ENCODE measurements at regions not wholly inside any gene's neighbourhood (a gene's known extent, or its start where the extent isn't known, plus 50 kb on each side); places are given as distances from the start of the nearest gene placed in this dataset.

DNA sequence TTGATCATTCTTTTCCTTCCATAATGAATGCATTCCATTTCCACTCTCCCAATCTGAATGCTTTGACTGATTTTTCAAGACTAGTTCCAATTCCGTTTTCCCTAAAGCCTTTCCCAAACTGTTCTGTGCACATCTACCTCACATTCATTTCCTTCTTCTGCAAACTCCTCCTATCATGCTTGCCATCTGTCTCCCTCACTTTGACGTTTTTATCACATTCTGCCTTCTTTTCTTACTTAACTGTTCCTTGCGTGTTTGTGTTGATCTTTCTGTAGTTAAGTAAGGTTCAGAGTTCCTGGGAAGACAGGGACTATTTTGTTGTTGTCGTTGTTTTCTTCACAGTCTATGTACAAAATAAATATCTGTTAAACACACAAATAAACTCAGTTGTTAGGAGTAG, 179.0 kb downstream of the NXPE2 start:
- no peak overlapping the region for H3K4me3 ChIP-seq
- no peaks in the 10 kb centered on the region for H3K27me3 ChIP-seq (replicated peaks)
- no peak overlapping the region for H3K27ac ChIP-seq

DNA sequence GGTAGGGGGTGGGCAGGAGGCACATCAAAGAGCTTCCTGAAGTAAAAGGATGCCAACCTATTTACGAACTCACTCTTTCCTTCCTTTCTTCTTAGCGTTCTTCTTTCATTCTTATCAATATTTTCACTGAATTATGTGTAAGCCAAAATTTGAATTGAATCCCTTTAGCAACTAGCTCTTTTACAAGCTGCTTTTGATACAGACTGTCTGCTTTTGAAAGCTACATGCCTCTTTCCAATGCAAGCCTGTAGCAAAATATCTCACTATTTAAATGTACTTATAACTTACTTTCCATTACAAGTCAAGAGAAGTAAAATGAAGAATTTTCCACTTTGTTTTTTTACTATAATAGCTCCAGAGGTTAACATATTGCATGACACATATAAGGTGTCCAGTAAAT, 186.6 kb downstream of the NXPE2 start:
- Histone ChIP-seq H3K27me3 (replicated peaks) (no peaks in the 10 kb centered on the region), H3K4me3 (no peak overlapping the region), H3K4me1 (replicated peaks) (no peaks in the 10 kb centered on the region), H3K36me3 (no peaks in the 10 kb centered on the region), H3K9me3 (replicated peaks) (no peaks in the 10 kb centered on the region), H3K27ac (no peak overlapping the region)
- DNase-seq (ENCODE audit: low read depth in 1 of 2, low spot score in 2 of 2), result no peak

More for the DNA sequence above, 179.0 kb downstream of the NXPE2 start:
- DNase-seq (ENCODE audit: low read depth in 1 of 2, low spot score in 2 of 2), result no peak
- Histone ChIP-seq H3K4me1 (replicated peaks) (no peaks in the 10 kb centered on the region), H3K36me3 (no peaks in the 10 kb centered on the region), H3K9me3 (replicated peaks) (no peaks in the 10 kb centered on the region)

GRCh38 chr11:114876234-114876633, 197.9 kb downstream of the NXPE2 start:
- no peak for DNase-seq (ENCODE audit: low read depth in 1 of 2, low spot score in 2 of 2)
- Histone ChIP-seq H3K27me3 (replicated peaks) (no peaks in the 10 kb centered on the region), H3K4me1 (replicated peaks) (no peaks in the 10 kb centered on the region), H3K9me3 (replicated peaks) (no peaks in the 10 kb centered on the region), H3K36me3 (no peaks in the 10 kb centered on the region), H3K27ac (no peak overlapping the region), H3K4me3 (no peak overlapping the region)

- Histone ChIP-seq H3K9me3 (replicated peaks) (no peaks in the 10 kb centered on the region), H3K27me3 (replicated peaks) (no peaks in the 10 kb centered on the region), H3K27ac (no peak overlapping the region), H3K4me1 (replicated peaks) (no peaks in the 10 kb centered on the region), H3K4me3 (no peak overlapping the region), H3K36me3 (no peaks in the 10 kb centered on the region)
- no peak for DNase-seq (ENCODE audit: low read depth in 1 of 2, low spot score in 2 of 2)
Observed at GRCh38 chr11:114877976-114878375, 199.6 kb downstream of the NXPE2 start.

- Histone ChIP-seq H3K27me3 (replicated peaks) (no peaks in the 10 kb centered on the region), H3K4me3 (no peak overlapping the region), H3K4me1 (replicated peaks) (no peaks in the 10 kb centered on the region), H3K36me3 (no peaks in the 10 kb centered on the region), H3K9me3 (replicated peaks) (no peaks in the 10 kb centered on the region), H3K27ac (no peak overlapping the region)
- no peak for DNase-seq (ENCODE audit: low read depth in 1 of 2, low spot score in 2 of 2)
Observed at GRCh38 chr11:114880442-114880841, 202.1 kb downstream of the NXPE2 start.

DNA sequence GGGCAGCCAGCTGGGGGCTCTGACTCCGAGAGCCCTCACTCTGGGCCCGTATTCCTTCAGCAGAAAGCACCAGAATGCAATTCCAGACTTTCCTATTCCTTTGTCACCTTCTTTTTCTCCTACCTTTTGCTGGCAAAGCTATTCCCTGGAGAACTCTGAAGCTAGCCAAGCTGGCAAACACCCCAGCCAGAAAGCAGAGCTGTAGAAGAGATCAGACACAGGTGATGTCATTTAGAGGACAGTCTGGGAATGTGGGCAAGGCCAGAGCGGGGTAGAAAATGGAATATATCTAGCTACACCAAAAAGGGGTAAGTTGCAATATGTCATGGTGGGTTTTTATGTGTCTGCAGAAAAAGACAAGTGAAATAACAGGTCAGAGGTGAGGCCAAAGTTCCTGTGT, 205.1 kb downstream of the NXPE2 start:
- no peaks in the 10 kb centered on the region for H3K36me3 ChIP-seq
- H3K4me1 ChIP-seq (replicated peaks), result no peaks in the 10 kb centered on the region
- DNase-seq (ENCODE audit: low read depth in 1 of 2, low spot score in 2 of 2), result no peak
- H3K9me3 ChIP-seq (replicated peaks), result no peaks in the 10 kb centered on the region
- no peaks in the 10 kb centered on the region for H3K27me3 ChIP-seq (replicated peaks)
- no peak overlapping the region for H3K4me3 ChIP-seq
- H3K27ac ChIP-seq, result no peak overlapping the region

GRCh38 chr11:114886644-114887265, 208.4 kb downstream of the NXPE2 start:
- DNase-seq (ENCODE audit: low read depth in 1 of 2, low spot score in 2 of 2), result no peak
- no peak overlapping the region for H3K4me3 ChIP-seq

GRCh38 chr11:114889594-114890011, 211.3 kb downstream of the NXPE2 start:
- no peak overlapping the region for H3K27ac ChIP-seq
- no peaks in the 10 kb centered on the region for H3K27me3 ChIP-seq (replicated peaks)
- DNase-seq (ENCODE audit: low read depth in 1 of 2, low spot score in 2 of 2), result no peak
- H3K36me3 ChIP-seq, result no peaks in the 10 kb centered on the region
- H3K4me1 ChIP-seq (replicated peaks), result no peaks in the 10 kb centered on the region
- no peaks in the 10 kb centered on the region for H3K9me3 ChIP-seq (replicated peaks)
- H3K4me3 ChIP-seq, result no peak overlapping the region

More at GRCh38 chr11:114886644-114887265, 208.4 kb downstream of the NXPE2 start:
- Histone ChIP-seq H3K27me3 (replicated peaks) (no peaks in the 10 kb centered on the region), H3K9me3 (replicated peaks) (no peaks in the 10 kb centered on the region), H3K27ac (no peak overlapping the region), H3K4me1 (replicated peaks) (no peaks in the 10 kb centered on the region), H3K36me3 (no peaks in the 10 kb centered on the region)

DNA sequence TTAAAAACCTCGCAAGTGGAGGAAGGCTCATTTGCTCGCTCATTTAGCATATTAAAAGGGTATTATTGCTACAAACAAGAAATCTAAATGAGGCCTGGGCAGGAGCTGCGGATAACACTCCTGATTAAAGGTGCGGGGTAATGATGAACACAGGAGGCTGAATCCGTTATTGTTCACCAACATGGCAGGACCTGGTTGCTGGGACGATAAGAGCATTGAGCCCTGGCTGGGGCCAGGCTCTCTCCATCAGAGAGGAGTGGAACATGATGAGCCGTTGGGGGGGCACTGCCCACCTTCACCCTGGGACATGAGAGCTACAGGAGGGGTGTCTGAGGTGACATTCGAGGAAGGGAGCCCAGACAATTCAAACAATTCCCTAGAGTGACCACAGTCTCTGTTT, 211.7 kb downstream of the NXPE2 start:
- Histone ChIP-seq H3K4me3 (no peak overlapping the region), H3K36me3 (no peaks in the 10 kb centered on the region), H3K27ac (no peak overlapping the region), H3K9me3 (replicated peaks) (no peaks in the 10 kb centered on the region), H3K4me1 (replicated peaks) (no peaks in the 10 kb centered on the region), H3K27me3 (replicated peaks) (no peaks in the 10 kb centered on the region)
- no peak for DNase-seq (ENCODE audit: low read depth in 1 of 2, low spot score in 2 of 2)

DNA sequence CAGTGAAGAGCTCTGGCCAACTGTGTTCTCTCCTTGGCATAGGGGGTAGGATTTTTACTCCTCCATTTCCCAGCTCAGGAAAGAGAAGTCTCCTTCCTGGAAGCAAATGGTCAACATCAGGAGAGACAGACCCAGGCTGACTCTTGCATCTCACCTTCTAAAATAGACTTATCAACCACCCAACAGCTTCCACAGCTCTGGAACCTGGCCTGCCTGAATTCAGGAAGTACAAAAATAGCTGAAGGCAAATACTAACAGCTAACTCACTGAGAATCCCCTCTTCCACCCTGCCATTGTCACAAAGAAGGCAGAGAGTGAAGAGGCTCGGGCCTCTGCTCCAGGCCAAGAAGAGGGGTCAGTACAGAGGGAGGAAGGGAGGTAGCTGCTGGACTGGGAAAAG, 213.6 kb downstream of the NXPE2 start:
- no peaks in the 10 kb centered on the region for H3K9me3 ChIP-seq (replicated peaks)
- DNase-seq (ENCODE audit: low read depth in 1 of 2, low spot score in 2 of 2), result no peak
- H3K27me3 ChIP-seq (replicated peaks), result no peaks in the 10 kb centered on the region
- no peak overlapping the region for H3K27ac ChIP-seq
- no peaks in the 10 kb centered on the region for H3K36me3 ChIP-seq
- H3K4me3 ChIP-seq, result no peak overlapping the region
- H3K4me1 ChIP-seq (replicated peaks), result no peaks in the 10 kb centered on the region

DNA sequence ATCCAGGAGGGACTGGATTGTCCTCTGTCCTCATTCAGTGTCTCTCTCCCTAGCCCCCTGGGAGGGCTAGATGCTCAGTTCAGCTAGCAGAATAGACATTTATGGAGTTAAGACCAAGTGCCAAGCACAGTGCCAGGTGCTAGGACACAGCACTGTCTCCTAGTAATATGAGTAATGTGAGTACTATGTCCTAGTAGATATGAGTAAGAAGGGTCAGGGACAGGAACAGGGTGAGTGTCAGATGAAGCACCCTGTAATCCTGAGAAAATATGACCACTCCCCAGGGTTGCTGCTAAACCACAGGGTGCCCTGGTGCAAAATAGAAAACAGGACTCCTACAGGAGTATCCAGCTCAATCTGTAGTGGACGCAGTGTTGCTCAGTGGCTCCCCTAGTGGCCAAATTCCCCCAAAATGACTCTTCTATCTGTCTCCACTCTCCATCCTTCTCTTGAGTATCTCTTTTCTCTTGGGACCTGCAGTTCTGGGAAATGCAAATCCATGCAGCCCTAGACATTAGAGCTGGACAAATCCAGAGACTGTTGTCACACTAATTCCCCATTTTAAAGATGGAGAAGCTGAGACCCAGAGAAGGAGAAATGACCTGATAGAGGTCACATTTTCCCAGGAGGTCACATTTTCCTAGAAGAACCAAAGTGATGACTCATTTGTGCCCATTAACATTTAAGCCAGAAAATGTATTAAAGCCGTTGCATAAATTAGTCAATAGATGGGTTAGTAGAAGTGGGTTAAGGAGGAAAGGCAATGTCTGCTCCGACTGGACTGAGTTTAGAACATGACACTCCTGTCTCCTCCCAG, 214.3 kb downstream of the NXPE2 start:
- Histone ChIP-seq H3K4me3 (no peak overlapping the region), H3K9me3 (replicated peaks) (no peaks in the 10 kb centered on the region), H3K4me1 (replicated peaks) (no peaks in the 10 kb centered on the region), H3K27me3 (replicated peaks) (no peaks in the 10 kb centered on the region), H3K36me3 (no peaks in the 10 kb centered on the region), H3K27ac (no peak overlapping the region)
- no peak for DNase-seq (ENCODE audit: low read depth in 1 of 2, low spot score in 2 of 2)

DNA sequence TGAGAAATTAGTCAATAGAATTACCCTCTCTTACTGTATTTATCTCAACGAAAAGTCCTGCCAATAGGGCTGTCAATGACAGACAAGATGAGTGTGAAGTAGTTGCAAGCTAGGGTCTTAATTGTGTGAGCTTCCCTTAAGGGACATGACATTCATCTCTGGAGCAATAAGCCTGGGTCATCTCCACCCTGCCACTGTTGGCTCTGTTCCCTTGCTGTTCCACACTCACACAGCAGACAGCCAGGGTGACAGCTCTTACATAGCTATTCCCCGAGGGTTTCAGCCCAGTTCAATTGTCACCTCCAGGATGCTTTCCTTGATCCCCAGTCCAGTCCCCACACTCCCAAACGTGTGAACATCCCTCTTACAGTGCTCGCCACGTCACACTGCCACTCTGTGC, 215.0 kb downstream of the NXPE2 start:
- H3K4me3 ChIP-seq, result no peak overlapping the region
- H3K36me3 ChIP-seq, result no peaks in the 10 kb centered on the region
- H3K27me3 ChIP-seq (replicated peaks), result no peaks in the 10 kb centered on the region
- H3K27ac ChIP-seq, result no peak overlapping the region
- no peaks in the 10 kb centered on the region for H3K9me3 ChIP-seq (replicated peaks)
- DNase-seq (ENCODE audit: low read depth in 1 of 2, low spot score in 2 of 2), result no peak
- no peaks in the 10 kb centered on the region for H3K4me1 ChIP-seq (replicated peaks)

- H3K36me3 ChIP-seq, result no peaks in the 10 kb centered on the region
- no peak for DNase-seq (ENCODE audit: low read depth in 1 of 2, low spot score in 2 of 2)
- no peaks in the 10 kb centered on the region for H3K27me3 ChIP-seq (replicated peaks)
- H3K9me3 ChIP-seq (replicated peaks), result no peaks in the 10 kb centered on the region
- H3K4me1 ChIP-seq (replicated peaks), result no peaks in the 10 kb centered on the region
- H3K4me3 ChIP-seq, result no peak overlapping the region
- H3K27ac ChIP-seq, result no peak overlapping the region
Observed at GRCh38 chr11:114896594-114896993, 218.3 kb downstream of the NXPE2 start.

DNA sequence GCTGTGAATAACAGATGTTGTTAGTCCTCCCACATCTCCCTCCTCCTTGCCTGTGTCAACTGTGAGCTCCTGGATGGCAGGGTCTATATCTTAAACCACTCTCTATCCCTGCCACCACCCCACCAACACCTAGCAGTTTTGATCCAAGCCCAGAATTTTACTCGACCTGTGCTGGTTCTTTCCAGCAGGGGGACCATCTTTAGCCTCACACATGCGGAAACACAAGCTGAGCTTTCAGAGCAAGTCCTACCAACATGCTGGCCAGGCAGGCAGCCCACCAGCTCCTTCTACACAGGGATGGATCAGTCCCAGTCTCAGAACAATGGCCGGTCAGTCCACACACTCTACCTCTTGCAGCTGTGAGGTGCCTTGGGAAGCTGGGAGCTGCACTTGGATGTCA, 231.5 kb downstream of the NXPE2 start:
- DNase-seq (ENCODE audit: low read depth in 1 of 2, low spot score in 2 of 2), result no peak
- no peak overlapping the region for H3K27ac ChIP-seq
- no peaks in the 10 kb centered on the region for H3K9me3 ChIP-seq (replicated peaks)
- H3K36me3 ChIP-seq, result no peaks in the 10 kb centered on the region
- H3K27me3 ChIP-seq (replicated peaks), result no peaks in the 10 kb centered on the region
- no peaks in the 10 kb centered on the region for H3K4me1 ChIP-seq (replicated peaks)
- H3K4me3 ChIP-seq, result no peak overlapping the region

Measured in SJSA1 (cell line).